ENCODE measurements at regions not wholly inside any gene's neighbourhood (a gene's known extent, or its start where the extent isn't known, plus 50 kb on each side); places are given as distances from the start of the nearest gene placed in this dataset.
"Not testable (repeated sequence)": the region's sequence is repeated elsewhere in the genome, so short reads cannot be mapped to it uniquely, and the experiment has no call there.

GRCh38 chr19:57035740-57036139 lies 84.0 kb upstream of the USP29 start:
- not testable (repeated sequence) for TF ChIP-seq CTCF, POLR2A, EP300 (IDR thresholded peaks at IDR 0.05)
